ENCODE measurements at regions not wholly inside any gene's neighbourhood (a gene's known extent, or its start where the extent isn't known, plus 50 kb on each side); places are given as distances from the start of the nearest gene placed in this dataset.

DNA sequence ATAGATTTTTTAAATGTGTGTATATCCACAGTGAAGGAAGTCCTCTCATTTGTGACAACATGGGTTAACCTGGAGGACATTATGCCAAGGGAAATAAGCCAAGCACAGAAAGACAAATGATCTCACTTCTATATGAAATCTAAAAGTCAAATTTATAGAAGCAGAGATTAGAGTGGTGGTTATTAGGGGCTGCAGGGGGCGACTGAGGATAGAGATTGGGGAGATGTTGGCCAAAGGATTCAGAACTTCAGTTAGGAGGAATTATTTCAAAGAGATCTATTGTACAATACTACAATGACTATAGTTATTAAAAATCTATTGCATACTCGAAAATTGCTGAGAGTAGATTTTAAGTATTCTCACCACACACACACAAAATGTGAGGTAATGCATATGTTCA is 252.4 kb upstream of the SLC39A10 start:
- DNase-seq, result no peak

DNA sequence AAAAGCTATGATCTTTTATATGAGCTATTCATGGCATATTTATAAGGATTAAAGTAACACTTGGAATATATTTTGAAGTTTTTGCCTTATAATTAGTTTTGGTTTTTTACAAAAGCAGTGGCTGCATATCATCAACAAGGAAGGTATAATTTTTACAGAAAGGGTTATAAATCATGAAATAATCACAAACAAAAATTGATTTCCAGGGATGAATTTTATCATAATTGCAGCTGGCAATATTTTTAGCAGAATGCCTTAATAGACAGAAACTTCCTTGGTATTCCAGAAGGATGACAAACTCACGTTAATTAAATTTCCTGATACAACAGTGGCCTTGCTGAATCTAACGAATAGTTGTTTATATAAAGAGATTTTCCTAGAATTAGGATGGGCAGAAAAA is 260.5 kb upstream of the SLC39A10 start:
- no peak for DNase-seq

DNA sequence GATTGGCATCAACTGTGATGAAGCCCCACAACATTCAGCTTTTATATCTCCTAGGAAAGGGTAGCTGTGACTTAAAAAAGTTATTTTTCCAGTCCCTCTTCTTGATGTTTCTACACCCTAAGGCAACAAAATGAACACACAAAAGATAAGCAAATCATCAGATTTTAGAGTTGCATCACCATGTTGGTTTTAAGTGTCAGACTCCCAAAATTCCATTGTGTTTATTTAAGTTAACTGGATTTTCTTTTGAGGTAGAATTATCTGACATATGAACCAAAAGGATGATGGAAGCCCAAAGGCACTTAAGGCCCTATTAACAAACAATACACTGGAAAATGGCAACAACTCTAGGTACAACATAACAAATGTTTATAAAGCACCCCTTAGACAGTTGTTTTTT is 261.7 kb upstream of the SLC39A10 start:
- DNase-seq, result no peak

- DNase-seq, result no peak
These were observed 264.3 kb upstream of the SLC39A10 start for GRCh38 chr2:195392446-195393336.

DNA sequence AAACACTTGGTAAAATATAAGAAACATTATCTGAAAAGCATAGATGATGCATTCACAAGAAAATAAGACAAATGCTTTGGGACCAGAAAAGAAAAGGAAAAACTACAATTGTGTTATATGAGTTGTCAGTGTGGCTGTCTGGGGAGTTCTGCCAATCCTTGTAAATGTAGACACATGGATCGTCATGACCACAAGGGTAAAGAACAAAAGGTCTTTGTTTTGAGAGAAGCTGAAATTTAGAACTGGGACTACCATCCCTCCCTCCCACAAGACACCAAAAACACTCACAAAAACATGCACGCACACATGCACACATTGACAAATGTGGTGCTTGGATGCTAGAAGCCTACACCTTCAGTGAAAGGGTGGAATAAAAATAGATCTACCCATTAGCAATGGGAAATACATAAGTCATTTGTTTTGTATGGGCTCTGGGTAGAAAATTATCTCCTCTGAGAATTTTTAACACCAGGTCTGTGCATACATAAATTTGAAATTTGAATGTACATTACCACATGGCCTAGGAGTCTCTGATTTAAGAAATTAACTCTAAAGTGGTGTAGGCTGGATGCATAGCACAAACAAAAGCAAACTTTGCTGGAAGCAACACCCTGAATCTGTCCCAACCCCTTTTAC is 266.2 kb upstream of the SLC39A10 start:
- DNase-seq, result no peak

- no peak for DNase-seq
These were observed 269.0 kb upstream of the SLC39A10 start for GRCh38 chr2:195388028-195388427.

GRCh38 chr2:195382186-195382585 is 274.8 kb upstream of the SLC39A10 start:
- no peak for DNase-seq

GRCh38 chr2:195370167-195370943 is 286.7 kb upstream of the SLC39A10 start:
- DNase-seq, result no peak

GRCh38 chr2:195369218-195369587 is 287.8 kb upstream of the SLC39A10 start:
- no peak for DNase-seq

- DNase-seq, result no peak
These were observed 288.5 kb upstream of the SLC39A10 start for GRCh38 chr2:195368249-195369217.

- no peak for DNase-seq
These were observed 289.2 kb upstream of the SLC39A10 start for GRCh38 chr2:195367809-195368208.

DNA sequence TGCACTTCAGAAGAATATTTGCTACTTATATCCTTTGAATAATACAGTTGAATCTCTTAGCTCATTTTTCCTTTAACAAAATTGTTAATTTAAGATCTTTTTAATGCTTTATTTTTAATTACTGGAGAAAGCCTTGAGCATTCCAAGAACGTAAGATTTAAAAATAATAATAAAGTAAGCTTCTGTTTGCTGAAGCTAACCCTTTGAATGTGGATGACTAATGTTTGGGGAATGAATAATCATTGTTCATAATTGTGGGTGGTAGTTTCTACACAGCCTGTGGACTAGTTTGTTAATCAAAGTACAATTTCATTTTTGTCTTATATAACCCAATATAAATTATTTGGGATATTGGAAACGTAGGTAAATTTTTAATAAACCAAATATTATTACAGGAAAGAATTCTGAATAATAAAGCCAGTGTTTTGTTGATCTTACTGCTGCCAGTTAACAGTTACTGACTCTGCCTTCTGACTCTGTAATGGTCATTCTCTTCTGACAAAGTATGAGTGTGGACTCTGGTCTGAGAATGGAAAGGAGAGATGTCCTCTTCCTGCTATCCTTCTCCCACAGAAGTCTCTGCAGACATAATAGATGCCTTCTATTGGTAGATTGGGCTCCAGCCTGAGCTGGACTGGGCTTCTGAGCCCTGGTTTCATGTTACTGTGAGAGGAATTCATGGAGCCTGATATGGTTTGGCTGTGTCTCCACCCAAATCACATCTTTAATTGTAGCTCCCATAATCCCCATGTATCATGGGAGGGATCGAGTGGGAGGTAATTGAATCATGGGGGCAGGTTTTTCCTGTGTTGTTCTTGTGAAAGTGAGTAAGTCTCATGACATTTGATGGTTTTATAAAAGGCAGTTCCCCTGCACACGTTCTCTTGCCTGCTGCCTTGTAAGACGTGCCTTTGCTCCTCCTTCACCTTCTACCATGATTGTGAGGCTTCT is 292.7 kb upstream of the SLC39A10 start:
- no peak for DNase-seq

- DNase-seq, result no peak
These were observed 293.5 kb upstream of the SLC39A10 start for GRCh38 chr2:195363496-195363895.

- DNase-seq, result no peak
These were observed 296.8 kb upstream of the SLC39A10 start for GRCh38 chr2:195360242-195360641.

DNA sequence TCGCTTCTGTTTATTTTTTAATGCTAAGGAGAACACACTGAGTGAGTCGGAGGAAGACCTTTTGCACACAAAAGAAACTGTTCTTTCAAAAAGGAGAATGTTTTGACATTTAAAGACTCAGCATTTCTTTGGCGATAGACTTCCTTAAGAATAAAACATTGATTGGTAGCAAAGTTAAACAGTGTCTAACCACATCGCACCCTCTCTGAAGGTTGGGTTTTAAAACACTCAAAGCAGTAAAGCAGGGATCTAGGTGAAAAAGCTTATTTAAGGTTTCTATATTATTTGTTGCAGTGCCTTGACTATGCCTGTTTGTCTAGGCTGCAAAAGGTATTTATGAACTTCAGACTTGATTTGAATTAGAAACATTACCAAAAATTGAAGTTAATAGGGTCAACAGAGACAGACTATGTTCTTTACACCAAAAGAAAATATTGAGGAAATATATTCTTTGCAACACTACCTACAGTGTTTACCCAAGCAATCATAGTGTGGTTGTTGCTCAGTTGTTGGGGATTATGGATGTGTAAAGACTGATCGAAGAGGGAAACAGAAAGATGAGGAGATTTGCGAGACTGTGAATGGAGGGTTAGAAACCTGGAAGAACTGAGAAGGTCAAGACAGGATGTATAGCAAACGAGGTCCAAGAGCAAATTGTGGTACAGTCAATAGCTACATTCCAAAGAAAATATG is 297.8 kb upstream of the SLC39A10 start:
- no peak for DNase-seq

DNA sequence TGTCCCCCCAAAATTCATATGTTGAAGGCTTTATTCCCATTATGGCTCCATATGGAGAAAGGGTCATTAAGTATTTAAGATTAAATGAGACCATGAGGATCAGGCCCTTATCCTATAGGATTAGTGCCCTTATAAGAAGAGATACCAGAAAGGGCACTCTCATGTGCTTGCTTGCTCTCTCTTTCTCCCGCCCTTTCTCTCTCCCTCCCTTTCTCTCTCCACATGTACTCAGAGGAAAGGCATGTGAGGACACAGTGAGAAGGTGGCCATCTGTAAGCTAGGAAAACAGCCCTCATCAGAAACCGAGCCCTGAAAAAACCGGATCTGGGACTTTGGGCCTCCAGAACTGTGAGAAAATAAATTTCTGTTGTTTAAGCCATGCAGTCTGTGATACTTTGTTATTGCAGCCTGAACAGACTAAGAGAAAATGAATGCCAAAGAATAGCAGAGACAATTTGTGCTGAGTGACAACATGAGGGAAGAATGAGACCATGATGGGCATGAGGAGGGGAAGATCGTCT is 300.0 kb upstream of the SLC39A10 start:
- DNase-seq, result no peak

DNA sequence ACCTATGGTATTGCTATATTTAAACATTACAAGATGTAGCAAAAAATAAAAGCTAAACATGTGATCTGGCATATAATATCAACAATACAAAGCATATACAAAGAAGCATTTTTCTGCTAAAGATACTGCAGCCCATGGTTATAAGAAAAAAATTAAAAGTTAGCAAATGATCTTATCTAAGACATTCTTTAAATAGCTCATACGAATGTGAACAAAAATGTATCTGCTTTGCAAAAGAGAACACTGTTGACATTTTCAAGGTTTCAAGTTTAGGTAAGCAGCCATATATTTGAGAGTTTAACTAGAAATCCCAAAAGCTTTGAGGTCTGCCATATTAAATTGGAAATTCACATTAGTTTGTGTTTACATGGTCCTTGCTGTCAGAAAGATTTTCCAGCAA is 301.0 kb upstream of the SLC39A10 start:
- no peak for DNase-seq

DNA sequence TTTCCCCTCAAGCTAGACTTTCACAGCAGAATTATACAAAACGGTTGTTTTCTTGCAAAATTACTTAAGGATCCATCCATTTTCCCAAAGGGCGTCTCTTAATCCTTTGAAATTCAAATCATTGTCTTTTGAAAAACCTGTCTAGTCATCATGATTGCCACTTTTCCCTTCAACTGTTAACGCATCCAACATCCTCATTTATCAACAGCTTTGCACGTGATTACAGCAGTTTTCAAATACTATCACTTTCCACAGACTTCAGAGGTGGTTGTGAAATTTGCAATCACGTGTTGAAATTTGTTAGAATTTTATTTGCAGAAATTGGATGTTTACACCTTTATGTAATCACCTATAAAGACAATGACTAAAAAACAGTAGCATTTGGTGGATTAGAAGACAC is 304.4 kb upstream of the SLC39A10 start:
- no peak for DNase-seq

GRCh38 chr2:195343942-195344530 is 313.0 kb upstream of the SLC39A10 start:
- no peak for DNase-seq

DNA sequence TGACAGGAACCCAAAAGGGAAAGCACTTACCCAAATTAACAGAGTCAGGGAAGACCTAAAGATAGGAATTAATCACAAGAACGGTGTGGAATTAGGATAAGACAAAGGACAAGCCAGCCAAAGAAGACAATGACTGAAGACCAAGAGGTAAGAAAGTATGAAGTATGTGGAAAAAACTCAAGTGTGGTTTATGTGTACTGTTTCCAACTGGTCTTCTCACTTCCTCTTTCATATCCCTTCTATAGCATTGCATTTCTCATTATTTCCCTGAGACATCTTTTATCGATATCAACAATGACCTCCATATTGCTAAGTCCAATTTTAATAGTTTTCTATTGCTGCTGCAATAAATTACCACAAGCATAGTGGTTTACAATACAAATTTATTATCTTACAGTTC is 313.5 kb upstream of the SLC39A10 start:
- no peak for DNase-seq

Measured in NCI-H510A treated with DMSO at 0.1 percent for 48 hours (cell line).